NT2/D1 (cell line): ENCODE measurements at regions not wholly inside any gene's neighbourhood (a gene's known extent, or its start where the extent isn't known, plus 50 kb on each side); places are given as distances from the start of the nearest gene placed in this dataset.

ENCODE experiments used
- DNase-seq: peaks from one replicate; pipeline ENCODE4 v3.0.0-alpha.2; 2011; ENCODE audit warnings: low read depth, low spot score
- H3K27me3 ChIP-seq: 2 replicates; pipeline ENCODE4 v1.6.0; 2011; ENCODE audit warnings: mild to moderate bottlenecking; ENCODE audit not compliant: insufficient read length, insufficient read depth
- H3K36me3 ChIP-seq: 2 replicates; pipeline ENCODE4 v1.6.1; 2011; ENCODE audit warnings: mild to moderate bottlenecking, low read length, mixed read lengths; ENCODE audit not compliant: insufficient read depth, insufficient read length
- H3K4me1 ChIP-seq: 2 replicates; pipeline ENCODE4 v1.5.1; 2011; ENCODE audit not compliant: insufficient read depth, insufficient read length
- H3K4me3 ChIP-seq: 2 replicates; pipeline ENCODE4 v1.5.1; 2011; ENCODE audit warnings: low read depth; ENCODE audit not compliant: insufficient read length
- H3K9ac ChIP-seq: 2 replicates; pipeline ENCODE4 v1.6.0; 2011; ENCODE audit warnings: low read depth; ENCODE audit not compliant: insufficient read length
- H3K9me3 ChIP-seq: 2 replicates; pipeline ENCODE4 v1.5.1; 2011; ENCODE audit warnings: mild to moderate bottlenecking, low read length; ENCODE audit not compliant: insufficient read depth
- SUZ12 ChIP-seq: IDR thresholded peaks from 2 replicates; pipeline ENCODE4 v1.6.1; 2011; ENCODE audit not compliant: insufficient read length, insufficient read depth; ENCODE audit errors: extremely low read depth
- YY1 ChIP-seq: IDR thresholded peaks from 2 replicates; pipeline ENCODE4 v1.6.1; 2011; ENCODE audit not compliant: insufficient read length, insufficient read depth
- ZNF274 ChIP-seq: IDR thresholded peaks from 2 replicates; pipeline ENCODE4 v1.6.1; 2011; ENCODE audit warnings: mild to moderate bottlenecking, low read depth, low read length

DNA sequence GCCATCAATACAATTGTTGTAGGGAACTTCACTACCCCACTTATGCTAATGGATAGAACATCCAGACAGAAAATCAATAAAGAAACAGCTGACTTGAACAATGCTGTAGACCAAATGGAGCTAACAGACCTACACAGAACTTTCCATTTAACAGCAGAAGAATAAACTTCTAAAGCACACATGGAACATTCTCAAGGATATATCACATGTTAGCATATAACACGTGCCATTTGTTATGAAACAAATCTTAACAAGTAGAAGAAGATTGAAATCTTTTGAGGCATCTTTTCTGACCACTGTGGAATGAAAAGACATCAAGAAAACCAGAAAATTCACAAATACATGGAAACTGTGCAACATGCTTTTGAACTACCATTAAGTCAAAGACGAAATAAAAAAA, 62.5 kb upstream of the RNU6-8 start:
- H3K27me3 ChIP-seq = no peaks in the 10 kb centered on the region
- no peak overlapping the region for H3K9ac ChIP-seq
- H3K4me1 ChIP-seq = no peaks in the 10 kb centered on the region
- H3K36me3 ChIP-seq = no peaks in the 10 kb centered on the region
- no peak overlapping the region for H3K4me3 ChIP-seq
- TF ChIP-seq ZNF274 (no peak), SUZ12 (no peak), YY1 (no peak)
- H3K9me3 ChIP-seq = peaks cover 12% of the 10 kb centered on the region; the same call in 1 of the 2 replicates
- DNase-seq = no peak

DNA sequence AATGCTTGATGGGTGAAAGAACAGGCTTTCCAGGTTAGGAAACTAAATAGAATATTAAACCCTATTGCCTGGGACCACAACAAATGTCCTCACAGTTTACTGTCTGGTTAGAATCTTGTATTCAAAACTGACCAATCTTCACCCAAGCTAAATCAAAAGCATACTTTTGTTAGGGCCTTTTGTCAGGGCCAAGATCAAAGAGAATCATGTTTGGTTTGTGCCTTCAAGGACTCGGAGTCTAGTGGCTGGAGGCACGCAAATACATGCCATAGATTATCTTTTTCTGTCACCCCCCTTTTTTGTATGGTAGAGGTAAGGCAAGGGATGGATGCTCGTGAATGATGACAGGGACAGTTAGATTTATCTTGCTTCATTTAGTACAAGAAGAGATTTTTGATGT, 51.1 kb upstream of the AKAP6 start:
- H3K36me3 ChIP-seq = no peaks in the 10 kb centered on the region
- no peak overlapping the region for H3K9ac ChIP-seq
- H3K9me3 ChIP-seq = no peaks in the 10 kb centered on the region
- no peak for DNase-seq
- H3K27me3 ChIP-seq = no peaks in the 10 kb centered on the region
- H3K4me3 ChIP-seq = no peak overlapping the region
- TF ChIP-seq YY1 = no peak
- no peak for TF ChIP-seq ZNF274
- no peak for TF ChIP-seq SUZ12
- H3K4me1 ChIP-seq = no peaks in the 10 kb centered on the region
